Neural cell (in vitro differentiated cells): ENCODE measurements at regions not wholly inside any gene's neighbourhood (a gene's known extent, or its start where the extent isn't known, plus 50 kb on each side); places are given as distances from the start of the nearest gene placed in this dataset.

Experiments
- H2AFZ ChIP-seq: fragments of 200-600, 300-800 bp; sonication (generic), shearing (Covaris generic); 2 replicates; pipeline ENCODE4 v1.6.0; 2014; ENCODE audit warnings: low read depth, mild to moderate bottlenecking, antibody characterized with exemption, low read length, moderate library complexity
- H3F3A ChIP-seq: fragments of 200-600 bp; shearing (Covaris generic); 2 replicates; pipeline ENCODE4 v1.6.1; 2016; ENCODE audit warnings: mild to moderate bottlenecking, moderate library complexity, mixed read lengths, antibody characterized with exemption, low read length; ENCODE audit not compliant: insufficient read depth, poor library complexity, severe bottlenecking
- H3K27ac ChIP-seq: fragments of 200-600, 300-800 bp; sonication (generic), shearing (Covaris generic); 2 replicates; pipeline ENCODE4 v1.5.1; 2014; ENCODE audit warnings: mild to moderate bottlenecking, low read length, moderate library complexity
- H3K27me3 ChIP-seq: fragments of 300-800, 200-600 bp; sonication (generic), shearing (Covaris generic); 2 replicates; pipeline ENCODE4 v1.6.0; 2014; ENCODE audit warnings: mild to moderate bottlenecking, low read depth, low read length, moderate library complexity; ENCODE audit not compliant: insufficient read depth
- H3K36me3 ChIP-seq: fragments of 300-800, 200-600 bp; sonication (generic), shearing (Covaris generic); 2 replicates; pipeline ENCODE4 v1.5.1; 2014; ENCODE audit warnings: mild to moderate bottlenecking, antibody characterized with exemption, low read length, moderate library complexity; ENCODE audit not compliant: insufficient read depth
- H3K4me2 ChIP-seq: fragments of 300-800, 200-600 bp; sonication (generic), shearing (Covaris generic); 2 replicates; pipeline ENCODE4 v1.6.0; 2014; ENCODE audit warnings: mild to moderate bottlenecking, low read length
- H3K4me3 ChIP-seq: fragments of 300-800, 200-600 bp; sonication (generic), shearing (Covaris generic); 2 replicates; pipeline ENCODE4 v1.5.1; 2014; ENCODE audit warnings: mild to moderate bottlenecking, low read length, moderate library complexity
- H3K79me2 ChIP-seq: fragments of 200-600 bp; shearing (Covaris generic); replicated peaks from 2 replicates; pipeline ENCODE4 v1.6.0; 2014; ENCODE audit warnings: mild to moderate bottlenecking, low read length, moderate library complexity; ENCODE audit not compliant: insufficient read depth
- H3K9ac ChIP-seq: fragments of 300-800, 200-600 bp; sonication (generic), shearing (Covaris generic); 2 replicates; pipeline ENCODE4 v1.6.1; 2016; ENCODE audit warnings: mild to moderate bottlenecking, low read length, mixed read lengths
- H3K9me2 ChIP-seq: fragments of 200-600 bp; shearing (Covaris generic); 2 replicates; pipeline ENCODE4 v1.6.1; 2016; ENCODE audit warnings: mild to moderate bottlenecking, low read length, mixed read lengths; ENCODE audit not compliant: insufficient read depth
- H3K9me3 ChIP-seq: fragments of 200-600, 300-800 bp; sonication (generic), shearing (Covaris generic); 2 replicates; pipeline ENCODE4 v1.6.1; 2016; ENCODE audit warnings: mild to moderate bottlenecking, mixed run types, low read length, moderate library complexity, mixed read lengths
- H4K20me1 ChIP-seq: fragments of 200-600 bp; shearing (Covaris generic); 2 replicates; pipeline ENCODE4 v1.6.1; 2016; ENCODE audit warnings: mild to moderate bottlenecking, mixed run types; ENCODE audit not compliant: insufficient read depth
- EP300 ChIP-seq: fragments of 450-650 bp; conservative IDR thresholded peaks from 2 replicates; pipeline ENCODE4 v1.6.1; 2014; ENCODE audit warnings: antibody characterized with exemption, mild to moderate bottlenecking, moderate library complexity; ENCODE audit not compliant: poor library complexity, severe bottlenecking
- EZH2 ChIP-seq: fragments of 200-600, 300-800 bp; shearing (Covaris generic), sonication (generic); IDR thresholded peaks from 2 replicates; pipeline ENCODE4 v1.6.1; 2014; ENCODE audit warnings: antibody characterized with exemption, low read length, borderline replicate concordance, mild to moderate bottlenecking; ENCODE audit not compliant: insufficient read depth, poor library complexity, severe bottlenecking
- MXI1 ChIP-seq: fragments of 450-650 bp; conservative IDR thresholded peaks from 2 replicates; pipeline ENCODE4 v1.6.1; 2014; ENCODE audit warnings: antibody characterized with exemption, mild to moderate bottlenecking; ENCODE audit not compliant: poor library complexity, severe bottlenecking
- POLR2AphosphoS5 ChIP-seq: IDR thresholded peaks from 2 replicates; pipeline ENCODE4 v1.6.1; 2012
- RAD21 ChIP-seq: fragments of 450-650 bp; conservative IDR thresholded peaks from 2 replicates; pipeline ENCODE4 v1.6.1; 2014; ENCODE audit warnings: antibody characterized with exemption, mild to moderate bottlenecking, moderate library complexity
- SMC3 ChIP-seq: fragments of 450-650 bp; conservative IDR thresholded peaks from 2 replicates; pipeline ENCODE4 v1.6.1; 2014; ENCODE audit warnings: antibody characterized with exemption, mild to moderate bottlenecking, moderate library complexity; ENCODE audit not compliant: poor library complexity
- TAF1 ChIP-seq: IDR thresholded peaks from 2 replicates; pipeline ENCODE4 v1.6.1; 2012; ENCODE audit warnings: low read depth
- TF ChIP-seq, protein P1 (sequence below): fragments of 450-650 bp; IDR thresholded peaks from 2 replicates; pipeline ENCODE4 v1.5.1; 2014; ENCODE audit warnings: antibody characterized with exemption, mild to moderate bottlenecking, moderate library complexity; ENCODE audit not compliant: poor library complexity, severe bottlenecking
- TF ChIP-seq, protein P2 (sequence below): IDR thresholded peaks from 2 replicates; pipeline ENCODE4 v1.6.1; 2012; ENCODE audit warnings: borderline replicate concordance

DNA sequence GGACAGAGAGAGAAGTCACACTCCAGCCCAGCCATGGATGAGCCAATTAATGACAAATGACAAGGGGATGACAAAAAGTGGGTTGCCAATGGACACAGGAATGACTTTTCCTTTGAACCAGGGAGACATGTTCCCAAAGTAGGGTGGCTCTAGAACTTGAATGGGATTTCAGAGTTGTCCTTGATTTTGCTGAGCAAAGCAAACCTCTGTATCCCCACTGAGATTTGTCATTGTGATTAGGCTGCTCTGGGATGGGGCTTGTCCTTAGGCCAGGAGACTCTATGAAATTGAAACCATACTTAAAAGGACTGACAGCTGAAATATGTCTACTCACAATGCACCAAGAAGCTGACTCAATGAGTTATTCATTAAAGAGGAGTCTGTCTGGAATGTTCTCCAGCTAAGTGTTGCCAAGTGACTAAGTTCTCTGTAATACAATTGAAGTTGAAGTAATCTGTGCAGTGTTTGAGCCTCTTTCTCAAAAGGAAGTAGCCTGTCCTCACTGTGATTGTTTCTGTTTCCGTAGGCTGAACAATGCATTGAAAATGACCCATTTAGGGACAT is 69.0 kb upstream of the PCDH9 start:
- TF ChIP-seq TAF1 (no peak), SMC3 (no peak), RAD21 (no peak), EZH2 (no peak), EP300 (no peak), POLR2AphosphoS5 (no peak), MXI1 (no peak)
- TF ChIP-seq, protein P1, sequence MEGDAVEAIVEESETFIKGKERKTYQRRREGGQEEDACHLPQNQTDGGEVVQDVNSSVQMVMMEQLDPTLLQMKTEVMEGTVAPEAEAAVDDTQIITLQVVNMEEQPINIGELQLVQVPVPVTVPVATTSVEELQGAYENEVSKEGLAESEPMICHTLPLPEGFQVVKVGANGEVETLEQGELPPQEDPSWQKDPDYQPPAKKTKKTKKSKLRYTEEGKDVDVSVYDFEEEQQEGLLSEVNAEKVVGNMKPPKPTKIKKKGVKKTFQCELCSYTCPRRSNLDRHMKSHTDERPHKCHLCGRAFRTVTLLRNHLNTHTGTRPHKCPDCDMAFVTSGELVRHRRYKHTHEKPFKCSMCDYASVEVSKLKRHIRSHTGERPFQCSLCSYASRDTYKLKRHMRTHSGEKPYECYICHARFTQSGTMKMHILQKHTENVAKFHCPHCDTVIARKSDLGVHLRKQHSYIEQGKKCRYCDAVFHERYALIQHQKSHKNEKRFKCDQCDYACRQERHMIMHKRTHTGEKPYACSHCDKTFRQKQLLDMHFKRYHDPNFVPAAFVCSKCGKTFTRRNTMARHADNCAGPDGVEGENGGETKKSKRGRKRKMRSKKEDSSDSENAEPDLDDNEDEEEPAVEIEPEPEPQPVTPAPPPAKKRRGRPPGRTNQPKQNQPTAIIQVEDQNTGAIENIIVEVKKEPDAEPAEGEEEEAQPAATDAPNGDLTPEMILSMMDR, result no peak
- TF ChIP-seq, protein P2, sequence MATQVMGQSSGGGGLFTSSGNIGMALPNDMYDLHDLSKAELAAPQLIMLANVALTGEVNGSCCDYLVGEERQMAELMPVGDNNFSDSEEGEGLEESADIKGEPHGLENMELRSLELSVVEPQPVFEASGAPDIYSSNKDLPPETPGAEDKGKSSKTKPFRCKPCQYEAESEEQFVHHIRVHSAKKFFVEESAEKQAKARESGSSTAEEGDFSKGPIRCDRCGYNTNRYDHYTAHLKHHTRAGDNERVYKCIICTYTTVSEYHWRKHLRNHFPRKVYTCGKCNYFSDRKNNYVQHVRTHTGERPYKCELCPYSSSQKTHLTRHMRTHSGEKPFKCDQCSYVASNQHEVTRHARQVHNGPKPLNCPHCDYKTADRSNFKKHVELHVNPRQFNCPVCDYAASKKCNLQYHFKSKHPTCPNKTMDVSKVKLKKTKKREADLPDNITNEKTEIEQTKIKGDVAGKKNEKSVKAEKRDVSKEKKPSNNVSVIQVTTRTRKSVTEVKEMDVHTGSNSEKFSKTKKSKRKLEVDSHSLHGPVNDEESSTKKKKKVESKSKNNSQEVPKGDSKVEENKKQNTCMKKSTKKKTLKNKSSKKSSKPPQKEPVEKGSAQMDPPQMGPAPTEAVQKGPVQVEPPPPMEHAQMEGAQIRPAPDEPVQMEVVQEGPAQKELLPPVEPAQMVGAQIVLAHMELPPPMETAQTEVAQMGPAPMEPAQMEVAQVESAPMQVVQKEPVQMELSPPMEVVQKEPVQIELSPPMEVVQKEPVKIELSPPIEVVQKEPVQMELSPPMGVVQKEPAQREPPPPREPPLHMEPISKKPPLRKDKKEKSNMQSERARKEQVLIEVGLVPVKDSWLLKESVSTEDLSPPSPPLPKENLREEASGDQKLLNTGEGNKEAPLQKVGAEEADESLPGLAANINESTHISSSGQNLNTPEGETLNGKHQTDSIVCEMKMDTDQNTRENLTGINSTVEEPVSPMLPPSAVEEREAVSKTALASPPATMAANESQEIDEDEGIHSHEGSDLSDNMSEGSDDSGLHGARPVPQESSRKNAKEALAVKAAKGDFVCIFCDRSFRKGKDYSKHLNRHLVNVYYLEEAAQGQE, result no peak
- no peaks in the 10 kb centered on the region for H4K20me1 ChIP-seq
- H3K79me2 ChIP-seq, result no peaks in the 10 kb centered on the region
- H3F3A ChIP-seq, result no peaks in the 10 kb centered on the region
- H3K27me3 ChIP-seq, result no peaks in the 10 kb centered on the region
- no peak overlapping the region for H2AFZ ChIP-seq
- no peaks in the 10 kb centered on the region for H3K9me3 ChIP-seq
- no peak overlapping the region for H3K4me3 ChIP-seq
- no peak overlapping the region for H3K27ac ChIP-seq
- no peak overlapping the region for H3K4me2 ChIP-seq
- H3K36me3 ChIP-seq, result no peaks in the 10 kb centered on the region
- H3K9ac ChIP-seq, result no peak overlapping the region
- no peaks in the 10 kb centered on the region for H3K9me2 ChIP-seq

DNA sequence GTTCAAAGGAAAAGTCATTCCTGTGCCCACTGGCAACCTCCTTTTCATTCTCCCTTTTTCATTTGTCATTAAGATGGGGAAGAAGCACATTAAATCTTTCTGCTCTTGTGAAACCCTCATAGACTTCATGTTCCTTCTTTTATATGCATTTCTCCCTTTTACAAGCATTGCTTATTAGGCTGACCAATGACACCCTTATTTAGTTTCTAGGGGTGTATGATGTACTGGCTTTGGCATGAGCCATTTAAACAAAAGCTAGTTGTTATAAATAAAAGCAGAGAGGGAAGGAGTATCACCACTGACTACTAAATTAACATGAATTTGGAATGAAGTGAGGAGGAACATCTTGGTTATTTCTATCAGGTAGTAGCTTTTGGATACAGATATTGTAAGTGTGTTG is 68.2 kb upstream of the PCDH9 start:
- Histone ChIP-seq H2AFZ (no peak overlapping the region), H3K9me2 (no peaks in the 10 kb centered on the region), H3F3A (no peaks in the 10 kb centered on the region), H3K27ac (no peak overlapping the region), H3K9me3 (no peaks in the 10 kb centered on the region), H3K27me3 (no peaks in the 10 kb centered on the region), H3K4me2 (no peak overlapping the region), H3K36me3 (no peaks in the 10 kb centered on the region), H4K20me1 (no peaks in the 10 kb centered on the region), H3K4me3 (no peak overlapping the region), H3K9ac (no peak overlapping the region), H3K79me2 (no peaks in the 10 kb centered on the region)
- no peak for TF ChIP-seq MXI1
- no peak for TF ChIP-seq POLR2AphosphoS5
- no peak for TF ChIP-seq TAF1
- TF ChIP-seq RAD21, result no peak
- no peak for TF ChIP-seq SMC3
- TF ChIP-seq, protein P2, result no peak
- no peak for TF ChIP-seq EP300
- no peak for TF ChIP-seq EZH2
- TF ChIP-seq, protein P1, result no peak
